T-cell (primary cell): ENCODE measurements at regions not wholly inside any gene's neighbourhood (a gene's known extent, or its start where the extent isn't known, plus 50 kb on each side); places are given as distances from the start of the nearest gene placed in this dataset.

Experiments
- ATAC-seq, 4 experiments: fragments of 200-7000 bp in 3 of 4; fragments of 150-1000 bp in 1 of 4; cut with Tn5 transposase; replicated peaks in 1 of 4; 1 replicate in 3 of 4; 2 replicates in 1 of 4; pipeline ENCODE4 v1.10.0; 2021; ENCODE audit warnings: moderate library complexity in 3 of 4, mild to moderate bottlenecking in 2 of 4, moderate number of reproducible peaks in 1 of 4
- CTCF ChIA-PET, 2 donors: fragments of 300-600 bp; sonication (Branson Sonifier 250); formaldehyde crosslinking; loops; one replicate each; lab custom pipeline; 2022; ENCODE audit warnings: antibody characterized with exemption in 2 of 2; lab: Charles Lee
- POLR2A ChIA-PET, 2 donors: fragments of 300-600 bp; sonication (Branson Sonifier 250); formaldehyde crosslinking; loops; one replicate each; lab custom pipeline; 2022; ENCODE audit warnings: antibody characterized with exemption in 2 of 2; lab: Charles Lee
- DNase-seq, 35 experiments: peaks; one replicate each; pipeline versions ENCODE4 v3.0.0 to v3.0.0-alpha.2; 2013 to 2023
- H3K27ac ChIP-seq: one replicate; pipeline ENCODE4 v1.5.1; 2013; ENCODE audit warnings: low read length
- H3K27me3 ChIP-seq, 2 experiments: replicated peaks in 1 of 2; 1 replicate in 1 of 2; 2 replicates in 1 of 2; pipeline versions ENCODE4 v1.6.1 to v1.7.0; 2013; ENCODE audit warnings: low read length in 1 of 2, mixed read lengths in 1 of 2; ENCODE audit not compliant: control insufficient read depth in 2 of 2, insufficient read depth in 2 of 2; ENCODE audit errors: extremely low read depth in 1 of 2
- H3K36me3 ChIP-seq, 2 donors: 1 replicate in 1 of 2; 2 replicates in 1 of 2; pipeline versions ENCODE4 v1.6.1 to v1.7.0; 2013; ENCODE audit warnings: low read length in 1 of 2; ENCODE audit not compliant: control insufficient read depth in 2 of 2, insufficient read depth in 1 of 2; ENCODE audit errors: extremely low read depth in 1 of 2
- H3K4me1 ChIP-seq, 2 experiments: 1 replicate in 1 of 2; 2 replicates in 1 of 2; pipeline versions ENCODE4 v1.6.1 to v1.7.0; 2013; ENCODE audit warnings: low read length in 2 of 2, mixed read lengths in 1 of 2; ENCODE audit not compliant: insufficient read depth in 2 of 2, control insufficient read depth in 1 of 2; ENCODE audit errors: extremely low read depth in 1 of 2
- H3K4me3 ChIP-seq, 2 donors: 1 replicate in 1 of 2; 2 replicates in 1 of 2; pipeline versions ENCODE4 v1.5.1 to v1.7.0; 2013; ENCODE audit warnings: mild to moderate bottlenecking in 2 of 2, low read length in 1 of 2, moderate library complexity in 1 of 2; ENCODE audit not compliant: control insufficient read depth in 1 of 2; ENCODE audit errors: extremely low read depth in 1 of 2
- H3K9me3 ChIP-seq: 2 replicates; pipeline ENCODE4 v1.7.0; 2013
- H3K27ac Mint-ChIP-seq, 2 donors: one replicate each; pipeline ENCODE4 v1.8.0; 2020 to 2021; ENCODE audit warnings: mild to moderate bottlenecking in 2 of 2, mixed read lengths in 2 of 2
- H3K27me3 Mint-ChIP-seq, 2 donors: one replicate each; pipeline ENCODE4 v1.8.0; 2021 to 2022; ENCODE audit warnings: mixed read lengths in 2 of 2
- H3K36me3 Mint-ChIP-seq: one replicate; pipeline ENCODE4 v1.8.0; 2021; ENCODE audit warnings: mixed read lengths
- H3K4me1 Mint-ChIP-seq, 3 donors: one replicate each; pipeline ENCODE4 v1.8.0; 2020 to 2022; ENCODE audit warnings: mixed read lengths in 3 of 3, mild to moderate bottlenecking in 1 of 3
- H3K4me3 Mint-ChIP-seq, 3 donors: one replicate each; pipeline ENCODE4 v1.8.0; 2020 to 2022; ENCODE audit warnings: mild to moderate bottlenecking in 3 of 3, mixed read lengths in 3 of 3, moderate library complexity in 3 of 3
- H3K9me3 Mint-ChIP-seq, 3 donors: one replicate each; pipeline ENCODE4 v1.8.0; 2020 to 2022; ENCODE audit warnings: mixed read lengths in 3 of 3
- WGBS: methylation state at CpG from one replicate; pipeline ENCODE4 v1.1.5; 2013; ENCODE audit warnings: missing lambda C conversion rate; ENCODE audit not compliant: insufficient coverage; 5-methylcytosine and 5-hydroxymethylcytosine counted together

DNA sequence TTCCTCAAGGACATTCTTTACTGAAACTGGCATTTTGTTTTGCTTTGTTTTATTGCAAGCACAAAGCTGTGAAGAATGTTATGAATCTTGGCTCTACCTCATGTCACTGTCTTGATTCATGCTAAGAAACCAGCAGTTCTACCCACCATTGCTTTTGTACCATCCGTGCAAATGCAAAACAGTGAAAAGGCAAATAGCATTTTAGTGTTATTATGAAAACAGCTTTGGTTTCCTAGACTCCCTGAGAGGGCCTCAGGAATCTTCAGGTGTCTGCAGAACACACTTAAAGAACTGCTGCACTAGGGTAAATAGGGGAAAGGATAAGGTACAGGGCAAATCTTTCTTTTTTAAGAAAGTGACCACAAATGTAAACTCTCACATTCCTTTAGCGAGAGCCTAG is 318.9 kb downstream of the AHR start:
- no peak overlapping the region for H3K27ac Mint-ChIP-seq
- no peak overlapping the region for H3K4me3 Mint-ChIP-seq
- no peaks in the 10 kb centered on the region for H3K36me3 ChIP-seq
- no peaks in the 10 kb centered on the region for H3K9me3 Mint-ChIP-seq
- no peaks in the 10 kb centered on the region for H3K36me3 Mint-ChIP-seq
- H3K4me1 Mint-ChIP-seq, result no peaks in the 10 kb centered on the region
- H3K4me3 ChIP-seq, result no peak overlapping the region
- ATAC-seq (no peak), DNase-seq (no peak)
- ChIA-PET POLR2A (no interaction called here), CTCF (no interaction called here)
- no peaks in the 10 kb centered on the region for H3K27me3 Mint-ChIP-seq
- WGBS, result no CpG with 5 or more reads among the region's 2 CpGs
- no peaks in the 10 kb centered on the region for H3K4me1 ChIP-seq
- H3K27me3 ChIP-seq, result peaks cover 0 to 2% of the 10 kb centered on the region in 2 experiments
- no peak overlapping the region for H3K27ac ChIP-seq
- H3K9me3 ChIP-seq, result no peaks in the 10 kb centered on the region

DNA sequence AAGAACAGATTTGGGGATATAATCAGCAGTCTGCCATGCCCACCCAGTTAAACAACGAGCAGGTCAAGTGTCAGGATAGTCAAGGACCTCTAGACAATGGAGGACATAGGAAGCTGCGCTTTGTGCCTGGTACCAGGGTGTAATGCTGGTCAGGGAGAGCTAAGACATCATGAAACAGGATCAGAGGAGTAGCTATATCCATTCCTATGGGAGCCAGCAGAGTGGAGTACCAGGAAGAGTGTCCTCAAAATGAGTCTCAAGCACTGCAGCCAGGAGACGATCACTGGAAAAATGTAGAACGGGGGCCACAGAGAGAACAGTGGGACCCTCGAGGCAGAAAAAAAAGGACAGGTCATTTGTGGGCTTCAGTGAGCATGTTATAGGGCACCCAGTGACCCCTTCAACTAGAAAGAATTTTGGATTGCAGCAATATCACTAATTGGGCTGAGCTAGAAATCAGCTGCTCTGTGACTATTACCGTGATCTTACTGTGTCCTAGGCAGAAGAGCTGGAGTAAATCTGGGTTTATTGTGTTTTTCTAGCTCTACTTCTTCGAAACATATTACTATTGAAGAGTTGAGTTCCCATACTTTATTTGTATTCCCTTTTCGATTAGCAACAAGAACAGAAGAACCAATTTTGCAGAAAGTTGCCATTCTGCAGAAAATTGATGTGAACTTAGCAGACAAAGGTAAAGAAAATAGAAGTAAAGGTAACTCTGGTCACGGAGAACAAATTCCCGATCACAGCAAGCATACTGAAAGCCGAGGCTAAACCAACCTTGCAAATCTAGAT is 319.6 kb downstream of the AHR start:
- ATAC-seq (no peak), DNase-seq (no peak)
- Mint-ChIP-seq H3K36me3 (no peaks in the 10 kb centered on the region), H3K27me3 (no peaks in the 10 kb centered on the region), H3K4me3 (no peak overlapping the region), H3K4me1 (no peaks in the 10 kb centered on the region), H3K9me3 (no peaks in the 10 kb centered on the region), H3K27ac (no peak overlapping the region)
- Histone ChIP-seq H3K9me3 (no peaks in the 10 kb centered on the region), H3K27me3 (peaks cover 0 to 2% of the 10 kb centered on the region in 2 experiments), H3K4me3 (no peak overlapping the region), H3K27ac (no peak overlapping the region), H3K36me3 (no peaks in the 10 kb centered on the region), H3K4me1 (no peaks in the 10 kb centered on the region)
- ChIA-PET POLR2A (no interaction called here), CTCF (interaction anchor here in 1 of 2 donors (1.2 kb wide), 1 partner anchor 635 kb away, joined by 3 read pairs; no protein-coding TSS in a partner anchor)
- 89% methylated on average over 7 of the region's 11 CpGs for WGBS

GRCh38 chr7:17618652-17618974 is 320.2 kb downstream of the AHR start:
- Histone ChIP-seq H3K36me3 (no peaks in the 10 kb centered on the region), H3K27me3 (peaks cover 0 to 2% of the 10 kb centered on the region in 2 experiments), H3K27ac (no peak overlapping the region), H3K9me3 (no peaks in the 10 kb centered on the region), H3K4me1 (no peaks in the 10 kb centered on the region), H3K4me3 (no peak overlapping the region)
- POLR2A ChIA-PET, result no interaction called here
- Mint-ChIP-seq H3K9me3 (no peaks in the 10 kb centered on the region), H3K4me3 (no peak overlapping the region), H3K36me3 (no peaks in the 10 kb centered on the region), H3K27ac (no peak overlapping the region), H3K27me3 (no peaks in the 10 kb centered on the region), H3K4me1 (no peaks in the 10 kb centered on the region)
- WGBS, result 83% methylated on average over 1 of the region's 1 CpG
- DNase-seq (no peak), ATAC-seq (no peak)
- CTCF ChIA-PET, result interaction anchor here in 1 of 2 donors (1.2 kb wide), 1 partner anchor 636 kb away, joined by 3 read pairs; no protein-coding TSS in a partner anchor

- no peak overlapping the region for H3K27ac Mint-ChIP-seq
- DNase-seq (no peak), ATAC-seq (no peak)
- no peaks in the 10 kb centered on the region for H3K27me3 Mint-ChIP-seq
- no peak overlapping the region for H3K4me3 ChIP-seq
- no peaks in the 10 kb centered on the region for H3K9me3 ChIP-seq
- no peaks in the 10 kb centered on the region for H3K36me3 ChIP-seq
- peaks cover 0 to 2% of the 10 kb centered on the region in 2 experiments for H3K27me3 ChIP-seq
- CTCF ChIA-PET, result interaction anchor here (0.5 to 1.2 kb wide), 5 partner anchors 21 to 1998 kb away, joined by 3 read pairs; no protein-coding TSS in a partner anchor
- WGBS, result 96% methylated on average over 3 of the region's 5 CpGs
- no peak overlapping the region for H3K4me3 Mint-ChIP-seq
- H3K27ac ChIP-seq, result no peak overlapping the region
- H3K9me3 Mint-ChIP-seq, result no peaks in the 10 kb centered on the region
- H3K4me1 ChIP-seq, result no peaks in the 10 kb centered on the region
- H3K4me1 Mint-ChIP-seq, result no peaks in the 10 kb centered on the region
- no peaks in the 10 kb centered on the region for H3K36me3 Mint-ChIP-seq
- POLR2A ChIA-PET, result no interaction called here
Measured at GRCh38 chr7:17619196-17619818, 320.9 kb downstream of the AHR start.

- H3K27me3 Mint-ChIP-seq, result no peaks in the 10 kb centered on the region
Measured at GRCh38 chr7:17620566-17620965, 319.7 kb downstream of the SNX13 start.

GRCh38 chr7:17622451-17622850 is 317.8 kb downstream of the SNX13 start:
- Mint-ChIP-seq H3K27ac (no peak overlapping the region), H3K27me3 (no peaks in the 10 kb centered on the region), H3K4me1 (no peaks in the 10 kb centered on the region), H3K9me3 (no peaks in the 10 kb centered on the region), H3K36me3 (no peaks in the 10 kb centered on the region), H3K4me3 (no peak overlapping the region)
- no peak for DNase-seq
- Histone ChIP-seq H3K36me3 (no peaks in the 10 kb centered on the region), H3K27me3 (peaks cover 0 to 2% of the 10 kb centered on the region in 2 experiments), H3K9me3 (no peaks in the 10 kb centered on the region), H3K4me1 (no peaks in the 10 kb centered on the region), H3K27ac (no peak overlapping the region), H3K4me3 (no peak overlapping the region)
- no peak for ATAC-seq
- CTCF ChIA-PET, result interaction anchor here in 1 of 2 donors (0.7 kb wide), 1 partner anchor 688 kb away, joined by 4 read pairs; no protein-coding TSS in a partner anchor
- POLR2A ChIA-PET, result no interaction called here
- WGBS, result no CpG with 5 or more reads among the region's 2 CpGs

More at GRCh38 chr7:17620566-17620965, 319.7 kb downstream of the SNX13 start:
- Histone ChIP-seq H3K4me1 (no peaks in the 10 kb centered on the region), H3K9me3 (no peaks in the 10 kb centered on the region), H3K27ac (no peak overlapping the region), H3K36me3 (no peaks in the 10 kb centered on the region), H3K4me3 (no peak overlapping the region), H3K27me3 (peaks cover 0 to 2% of the 10 kb centered on the region in 2 experiments)
- Mint-ChIP-seq H3K9me3 (no peaks in the 10 kb centered on the region), H3K36me3 (no peaks in the 10 kb centered on the region), H3K4me1 (no peaks in the 10 kb centered on the region), H3K27ac (no peak overlapping the region), H3K4me3 (no peak overlapping the region)
- no peak for ATAC-seq
- CTCF ChIA-PET, result no interaction called here
- DNase-seq, result no peak
- POLR2A ChIA-PET, result no interaction called here
- no CpG with 5 or more reads among the region's 2 CpGs for WGBS
